ENCODE measurements at regions not wholly inside any gene's neighbourhood (a gene's known extent, or its start where the extent isn't known, plus 50 kb on each side); places are given as distances from the start of the nearest gene placed in this dataset.

- no peak for DNase-seq (ENCODE audit: low read depth)
- H3K4me3 ChIP-seq (ENCODE audit: low read depth, low read length): no peak overlapping the region
- no peak for TF ChIP-seq CTCF (conservative IDR thresholded peaks at IDR 0.05; ENCODE audit: low read depth, low read length)
These were observed 179.9 kb upstream of the PRKCQ start for GRCh38 chr10:6759961-6760360.

DNA sequence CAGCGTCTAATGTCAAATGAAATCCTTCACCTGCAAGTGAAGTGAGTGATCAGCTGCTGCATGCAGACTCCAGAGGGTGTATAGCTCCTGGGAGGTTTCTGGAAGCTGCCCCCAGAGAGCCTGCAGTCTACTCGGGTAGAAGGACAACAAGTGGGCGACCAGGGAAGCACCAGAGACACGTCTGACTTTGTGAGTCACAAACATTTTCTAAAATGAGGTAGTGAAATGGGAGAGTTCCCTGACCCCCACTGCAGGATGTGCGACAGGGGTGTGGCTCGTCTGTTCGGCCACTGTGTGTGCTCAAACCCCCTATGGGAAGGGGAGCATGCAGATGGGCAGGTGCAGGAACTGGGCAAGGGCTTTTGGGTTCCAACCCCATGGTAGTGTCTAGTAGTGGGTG lies 177.1 kb upstream of the PRKCQ start:
- no peak for TF ChIP-seq CTCF (conservative IDR thresholded peaks at IDR 0.05; ENCODE audit: low read depth, low read length)
- DNase-seq (ENCODE audit: low read depth): no peak
- no peak overlapping the region for H3K4me3 ChIP-seq (ENCODE audit: low read depth, low read length)

GRCh38 chr10:6756716-6757115 lies 176.6 kb upstream of the PRKCQ start:
- TF ChIP-seq CTCF (conservative IDR thresholded peaks at IDR 0.05; ENCODE audit: low read depth, low read length): no peak
- no peak for DNase-seq (ENCODE audit: low read depth)
- no peak overlapping the region for H3K4me3 ChIP-seq (ENCODE audit: low read depth, low read length)

- TF ChIP-seq CTCF (conservative IDR thresholded peaks at IDR 0.05; ENCODE audit: low read depth, low read length): no peak
- H3K4me3 ChIP-seq (ENCODE audit: low read depth, low read length): no peak overlapping the region
- DNase-seq (ENCODE audit: low read depth): peak; percentile 35
These were observed 175.8 kb upstream of the PRKCQ start for GRCh38 chr10:6755781-6756460.

DNA sequence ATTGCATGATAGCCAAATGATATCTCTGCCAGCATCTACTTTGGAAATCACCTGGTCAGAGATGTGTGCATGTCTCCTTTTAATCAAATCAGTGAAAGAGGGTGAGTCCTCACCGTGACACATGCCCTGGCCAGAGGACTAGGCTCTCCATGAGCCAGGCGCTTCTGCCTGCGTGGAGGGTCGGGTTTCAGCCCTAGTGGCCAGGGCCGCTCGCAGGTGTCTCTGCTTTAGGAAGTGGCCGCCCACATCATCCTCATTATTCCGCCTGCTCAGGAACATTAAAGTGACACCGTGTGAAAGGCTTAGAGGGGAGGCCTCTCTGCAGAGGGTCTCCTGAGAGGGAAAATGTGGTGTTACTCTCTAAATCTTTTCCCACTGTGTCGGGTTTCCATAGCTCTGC lies 173.6 kb upstream of the PRKCQ start:
- DNase-seq (ENCODE audit: low read depth): no peak
- no peak overlapping the region for H3K4me3 ChIP-seq (ENCODE audit: low read depth, low read length)
- TF ChIP-seq CTCF (conservative IDR thresholded peaks at IDR 0.05; ENCODE audit: low read depth, low read length): no peak

- TF ChIP-seq CTCF (conservative IDR thresholded peaks at IDR 0.05; ENCODE audit: low read depth, low read length): no peak
- no peak overlapping the region for H3K4me3 ChIP-seq (ENCODE audit: low read depth, low read length)
- no peak for DNase-seq (ENCODE audit: low read depth)
These were observed 171.3 kb upstream of the PRKCQ start for GRCh38 chr10:6751363-6751762.

DNA sequence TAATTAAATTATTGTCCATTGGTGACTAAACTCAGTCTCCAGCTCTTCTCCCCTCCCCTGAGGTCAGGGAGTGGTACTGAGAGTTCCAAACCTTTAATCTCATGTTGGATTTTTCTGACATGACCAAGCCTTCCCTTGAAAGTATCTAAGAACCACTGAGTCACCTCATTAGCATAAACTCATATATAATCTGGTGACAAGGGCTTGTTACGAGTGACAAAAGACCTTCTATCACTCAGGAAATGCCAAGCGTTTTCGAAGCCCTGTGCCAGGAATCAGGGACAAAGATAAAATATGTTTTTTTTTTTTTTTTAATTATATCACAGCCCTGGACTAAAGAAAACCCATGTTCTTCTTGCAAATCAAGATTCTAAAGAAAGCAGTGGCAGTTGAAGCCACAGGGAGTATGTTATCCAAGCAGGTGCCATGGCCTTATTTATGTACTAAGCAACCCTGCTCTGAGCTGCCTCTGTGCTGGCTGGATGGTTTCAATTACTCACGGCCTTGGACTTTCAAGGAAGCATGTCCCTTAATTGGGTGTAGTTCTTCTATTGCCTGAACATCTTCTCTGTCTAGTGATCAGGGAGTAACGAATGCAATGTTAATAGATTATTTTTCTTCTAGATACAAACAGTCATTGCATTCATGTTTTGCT lies 169.0 kb upstream of the PRKCQ start:
- DNase-seq (ENCODE audit: low read depth): no peak
- no peak overlapping the region for H3K4me3 ChIP-seq (ENCODE audit: low read depth, low read length)

More for the DNA sequence above, 169.0 kb upstream of the PRKCQ start:
- TF ChIP-seq CTCF (conservative IDR thresholded peaks at IDR 0.05; ENCODE audit: low read depth, low read length): no peak
